ENCODE measurements at regions not wholly inside any gene's neighbourhood (a gene's known extent, or its start where the extent isn't known, plus 50 kb on each side); places are given as distances from the start of the nearest gene placed in this dataset.
"Not testable (repeated sequence)": the region's sequence is repeated elsewhere in the genome, so short reads cannot be mapped to it uniquely, and the experiment has no call there.

DNA sequence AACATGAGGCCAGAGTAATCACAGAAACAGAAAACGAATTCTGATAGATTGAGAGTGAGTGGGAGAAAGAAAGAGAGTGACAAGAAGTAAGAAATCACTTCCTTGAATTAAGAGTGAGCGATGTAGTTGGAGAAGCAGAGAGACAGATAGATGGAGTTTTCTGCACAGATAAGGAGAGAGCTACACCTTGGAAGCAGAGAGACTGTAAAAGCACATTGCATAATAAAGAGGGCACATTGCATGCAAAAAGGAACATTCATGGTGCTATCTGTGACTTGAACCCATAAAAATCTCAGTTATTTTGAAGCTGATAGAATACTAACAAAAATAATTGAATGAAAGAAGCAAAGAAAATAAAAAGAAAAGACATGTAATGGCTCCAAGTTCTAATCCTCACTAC is 943.8 kb downstream of the NR2F1-AS1 start:
- Mint-ChIP-seq H3K27ac (ENCODE audit: unreplicated experiment) (no peak overlapping the region), H3K36me3 (ENCODE audit: low read depth) (no peaks in the 10 kb centered on the region), H3K9me3 (ENCODE audit: low read depth) (no peaks in the 10 kb centered on the region), H3K4me3 (ENCODE audit: unreplicated experiment) (no peak overlapping the region), H3K27me3 (ENCODE audit: low read depth) (no peaks in the 10 kb centered on the region), H3K4me1 (ENCODE audit: low read depth) (peaks cover 11% of the 10 kb centered on the region)
- TF ChIP-seq, protein P1, sequence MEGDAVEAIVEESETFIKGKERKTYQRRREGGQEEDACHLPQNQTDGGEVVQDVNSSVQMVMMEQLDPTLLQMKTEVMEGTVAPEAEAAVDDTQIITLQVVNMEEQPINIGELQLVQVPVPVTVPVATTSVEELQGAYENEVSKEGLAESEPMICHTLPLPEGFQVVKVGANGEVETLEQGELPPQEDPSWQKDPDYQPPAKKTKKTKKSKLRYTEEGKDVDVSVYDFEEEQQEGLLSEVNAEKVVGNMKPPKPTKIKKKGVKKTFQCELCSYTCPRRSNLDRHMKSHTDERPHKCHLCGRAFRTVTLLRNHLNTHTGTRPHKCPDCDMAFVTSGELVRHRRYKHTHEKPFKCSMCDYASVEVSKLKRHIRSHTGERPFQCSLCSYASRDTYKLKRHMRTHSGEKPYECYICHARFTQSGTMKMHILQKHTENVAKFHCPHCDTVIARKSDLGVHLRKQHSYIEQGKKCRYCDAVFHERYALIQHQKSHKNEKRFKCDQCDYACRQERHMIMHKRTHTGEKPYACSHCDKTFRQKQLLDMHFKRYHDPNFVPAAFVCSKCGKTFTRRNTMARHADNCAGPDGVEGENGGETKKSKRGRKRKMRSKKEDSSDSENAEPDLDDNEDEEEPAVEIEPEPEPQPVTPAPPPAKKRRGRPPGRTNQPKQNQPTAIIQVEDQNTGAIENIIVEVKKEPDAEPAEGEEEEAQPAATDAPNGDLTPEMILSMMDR (IDR thresholded peaks at IDR 0.05) = no peak
- DNase-seq (ENCODE audit: low spot score) = no peak

DNA sequence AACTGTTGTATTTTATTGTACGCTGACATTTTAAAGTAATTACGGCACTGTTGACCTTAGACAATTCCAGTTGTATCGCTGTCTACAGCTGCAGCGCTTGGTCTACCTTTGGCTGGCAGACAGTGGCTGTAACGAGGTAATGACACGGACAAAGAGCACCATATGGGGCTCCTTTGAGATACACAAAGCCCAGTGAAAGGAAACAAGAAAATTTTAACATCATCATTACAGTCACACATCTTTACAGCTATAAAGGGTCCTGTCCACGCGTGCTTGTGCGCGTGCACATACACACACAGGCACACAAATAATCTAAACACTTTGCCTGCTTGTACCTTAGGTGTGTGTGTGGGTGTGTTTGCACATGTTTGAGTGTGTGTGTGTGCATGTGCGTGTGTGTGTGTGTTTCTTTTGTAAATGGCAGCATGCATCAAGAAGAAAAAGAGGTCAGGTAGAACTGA is 946.0 kb downstream of the NR2F1-AS1 start:
- H3K27ac Mint-ChIP-seq (ENCODE audit: unreplicated experiment) = no peak overlapping the region
- TF ChIP-seq, protein P1 (IDR thresholded peaks at IDR 0.05) = no peak
- H3K9me3 Mint-ChIP-seq (ENCODE audit: low read depth) = no peaks in the 10 kb centered on the region
- H3K4me3 Mint-ChIP-seq (ENCODE audit: unreplicated experiment) = no peak overlapping the region
- H3K4me1 Mint-ChIP-seq (ENCODE audit: low read depth) = no peaks in the 10 kb centered on the region
- H3K36me3 Mint-ChIP-seq (ENCODE audit: low read depth) = no peaks in the 10 kb centered on the region
- H3K27me3 Mint-ChIP-seq (ENCODE audit: low read depth) = no peaks in the 10 kb centered on the region
- DNase-seq (ENCODE audit: low spot score) = no peak

DNA sequence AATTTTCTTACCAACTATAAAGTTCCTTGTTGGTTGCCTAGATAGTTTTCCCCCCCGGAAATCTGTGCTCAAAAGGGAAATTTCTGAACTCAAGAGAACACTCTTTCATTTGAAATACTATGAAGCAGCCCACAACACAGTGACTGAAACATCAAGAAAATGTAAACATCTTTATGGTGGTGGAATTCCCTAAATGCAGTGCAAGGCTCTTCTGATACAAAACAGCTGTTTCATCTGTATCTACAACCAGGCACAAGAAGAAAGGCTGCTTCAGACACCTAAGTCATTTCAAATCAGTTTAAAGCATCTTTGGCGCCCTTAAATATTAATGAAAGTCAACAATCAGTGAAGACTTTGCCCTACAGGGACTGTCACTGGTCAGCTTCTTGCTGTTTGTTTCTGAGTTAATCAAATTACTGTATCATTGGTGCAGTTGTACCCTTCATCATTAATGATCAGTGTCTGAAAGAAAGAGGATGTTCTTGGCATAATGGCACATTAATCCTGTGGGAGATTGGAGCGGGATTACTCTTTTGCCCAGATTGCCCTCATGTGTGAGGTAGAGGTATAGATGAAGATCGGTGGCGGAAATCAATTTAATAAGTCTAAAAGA is 947.0 kb downstream of the NR2F1-AS1 start:
- H3K9me3 Mint-ChIP-seq (ENCODE audit: low read depth) = peaks cover 4% of the 10 kb centered on the region
- no peaks in the 10 kb centered on the region for H3K27me3 Mint-ChIP-seq (ENCODE audit: low read depth)
- no peaks in the 10 kb centered on the region for H3K4me1 Mint-ChIP-seq (ENCODE audit: low read depth)
- no peak overlapping the region for H3K27ac Mint-ChIP-seq (ENCODE audit: unreplicated experiment)
- peaks cover 3% of the 10 kb centered on the region for H3K36me3 Mint-ChIP-seq (ENCODE audit: low read depth)
- no peak for DNase-seq (ENCODE audit: low spot score)
- TF ChIP-seq, protein P1 (IDR thresholded peaks at IDR 0.05) = no peak
- no peak overlapping the region for H3K4me3 Mint-ChIP-seq (ENCODE audit: unreplicated experiment)

DNA sequence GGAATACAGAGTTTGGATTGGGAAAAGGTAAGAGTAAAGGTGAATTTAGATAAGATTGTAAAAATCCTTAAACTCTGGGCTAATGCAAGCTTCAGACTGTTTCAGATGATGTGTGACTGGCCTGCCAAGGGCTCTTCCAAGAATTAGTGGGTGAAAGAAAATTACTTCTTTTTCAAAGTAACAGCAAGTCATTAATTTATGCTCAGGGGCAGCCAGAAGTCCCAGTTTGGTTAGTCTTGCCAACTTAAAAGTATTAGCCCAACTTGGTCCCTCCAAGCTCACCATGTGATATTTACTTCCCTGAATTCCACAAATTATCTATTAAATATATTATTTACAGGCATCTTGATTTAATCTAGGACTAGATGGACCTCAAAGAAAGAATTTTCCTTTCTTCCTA is 947.8 kb downstream of the NR2F1-AS1 start:
- Mint-ChIP-seq H3K4me1 (ENCODE audit: low read depth) (no peaks in the 10 kb centered on the region), H3K9me3 (ENCODE audit: low read depth) (peaks cover 4% of the 10 kb centered on the region), H3K4me3 (ENCODE audit: unreplicated experiment) (no peak overlapping the region), H3K27me3 (ENCODE audit: low read depth) (no peaks in the 10 kb centered on the region), H3K27ac (ENCODE audit: unreplicated experiment) (no peak overlapping the region), H3K36me3 (ENCODE audit: low read depth) (peaks cover 3% of the 10 kb centered on the region)
- no peak for DNase-seq (ENCODE audit: low spot score)
- TF ChIP-seq, protein P1 (IDR thresholded peaks at IDR 0.05) = no peak

DNA sequence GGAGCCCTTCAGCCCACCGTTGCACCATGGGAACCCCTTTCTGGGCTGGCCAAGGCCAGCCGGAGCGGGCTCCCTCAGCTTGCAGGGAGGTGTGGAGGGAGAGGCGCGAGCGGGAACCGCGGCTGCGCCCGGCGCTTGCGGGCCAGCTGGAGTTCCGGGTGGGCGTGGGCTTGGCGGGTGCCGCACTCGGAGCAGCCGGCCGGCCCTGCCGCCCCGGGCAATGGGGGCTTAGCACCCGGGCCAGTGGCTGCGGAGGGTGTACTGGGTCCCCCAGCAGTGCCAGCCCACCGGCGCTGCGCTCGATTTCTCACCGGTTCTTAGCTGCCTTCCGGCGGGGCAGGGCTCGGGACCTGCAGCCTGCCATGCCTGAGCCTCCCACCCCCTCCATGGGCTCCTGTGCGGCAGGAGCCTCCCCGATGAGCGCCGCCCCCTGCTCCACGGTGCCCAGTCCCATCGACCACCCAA is 949.8 kb downstream of the NR2F1-AS1 start:
- DNase-seq (ENCODE audit: low spot score) = peak; percentile 52
- H3K36me3 Mint-ChIP-seq (ENCODE audit: low read depth); H3K4me3 Mint-ChIP-seq (ENCODE audit: unreplicated experiment); H3K9me3 Mint-ChIP-seq (ENCODE audit: low read depth); H3K27me3 Mint-ChIP-seq (ENCODE audit: low read depth); H3K27ac Mint-ChIP-seq (ENCODE audit: unreplicated experiment); H3K4me1 Mint-ChIP-seq (ENCODE audit: low read depth): not testable (repeated sequence)

DNA sequence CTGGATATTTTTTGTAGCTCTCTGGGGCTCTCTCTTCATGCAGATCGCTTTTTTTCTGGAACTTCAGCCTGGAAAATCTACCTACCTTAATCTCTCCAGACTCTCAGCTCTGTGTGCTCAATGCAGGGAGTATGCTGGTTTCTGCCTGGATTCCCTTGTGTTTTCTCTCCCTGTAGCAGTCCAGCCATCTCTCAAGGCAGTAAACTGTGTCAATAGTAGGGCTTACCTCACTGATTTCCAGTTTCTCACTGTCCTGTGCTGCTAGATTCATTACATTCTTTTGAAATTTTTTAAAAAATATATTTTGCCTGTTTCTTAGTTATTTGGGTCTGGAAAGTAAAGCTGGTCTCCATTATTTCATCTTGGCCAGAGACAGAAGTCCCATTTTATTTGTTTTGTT is 951.4 kb downstream of the NR2F1-AS1 start:
- peaks cover 3% of the 10 kb centered on the region for H3K36me3 Mint-ChIP-seq (ENCODE audit: low read depth)
- H3K4me1 Mint-ChIP-seq (ENCODE audit: low read depth) = no peaks in the 10 kb centered on the region
- DNase-seq (ENCODE audit: low spot score) = no peak
- H3K27ac Mint-ChIP-seq (ENCODE audit: unreplicated experiment) = no peak overlapping the region
- H3K9me3 Mint-ChIP-seq (ENCODE audit: low read depth) = peaks cover 5% of the 10 kb centered on the region
- TF ChIP-seq, protein P1 (IDR thresholded peaks at IDR 0.05) = no peak
- H3K4me3 Mint-ChIP-seq (ENCODE audit: unreplicated experiment) = no peak overlapping the region
- no peaks in the 10 kb centered on the region for H3K27me3 Mint-ChIP-seq (ENCODE audit: low read depth)
